ENCODE measurements at regions not wholly inside any gene's neighbourhood (a gene's known extent, or its start where the extent isn't known, plus 50 kb on each side); places are given as distances from the start of the nearest gene placed in this dataset.

DNA sequence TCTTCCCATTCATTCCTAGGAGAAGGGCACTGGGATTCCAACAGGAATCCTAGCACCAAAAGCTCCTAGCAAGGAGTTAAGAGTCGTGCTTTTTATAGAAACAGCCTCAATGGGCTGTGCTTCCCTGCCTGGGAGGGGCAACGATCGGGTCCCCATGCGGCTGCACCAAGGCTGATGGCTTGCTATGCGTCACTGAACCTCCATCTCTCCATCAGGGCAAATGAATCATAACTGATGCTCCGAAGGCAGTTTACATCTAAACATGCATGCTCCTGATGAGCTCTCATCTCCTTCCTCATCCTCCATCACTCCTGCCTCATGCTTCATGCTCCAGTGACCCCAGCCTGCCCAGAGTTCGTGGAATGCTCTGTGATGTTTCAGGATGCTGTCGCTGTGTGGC lies 270.5 kb downstream of the FOXL1 start:
- Mint-ChIP-seq H3K4me3 (no peak overlapping the region), H3K27ac (no peak overlapping the region), H3K36me3 (ENCODE audit: low read depth) (no peaks in the 10 kb centered on the region), H3K27me3 (ENCODE audit: low read depth, poor library complexity) (peaks cover 10% of the 10 kb centered on the region), H3K4me1 (peaks cover 27% of the 10 kb centered on the region), H3K9me3 (peaks cover 2% of the 10 kb centered on the region)
- no peak for DNase-seq
- TF ChIP-seq, protein P1, sequence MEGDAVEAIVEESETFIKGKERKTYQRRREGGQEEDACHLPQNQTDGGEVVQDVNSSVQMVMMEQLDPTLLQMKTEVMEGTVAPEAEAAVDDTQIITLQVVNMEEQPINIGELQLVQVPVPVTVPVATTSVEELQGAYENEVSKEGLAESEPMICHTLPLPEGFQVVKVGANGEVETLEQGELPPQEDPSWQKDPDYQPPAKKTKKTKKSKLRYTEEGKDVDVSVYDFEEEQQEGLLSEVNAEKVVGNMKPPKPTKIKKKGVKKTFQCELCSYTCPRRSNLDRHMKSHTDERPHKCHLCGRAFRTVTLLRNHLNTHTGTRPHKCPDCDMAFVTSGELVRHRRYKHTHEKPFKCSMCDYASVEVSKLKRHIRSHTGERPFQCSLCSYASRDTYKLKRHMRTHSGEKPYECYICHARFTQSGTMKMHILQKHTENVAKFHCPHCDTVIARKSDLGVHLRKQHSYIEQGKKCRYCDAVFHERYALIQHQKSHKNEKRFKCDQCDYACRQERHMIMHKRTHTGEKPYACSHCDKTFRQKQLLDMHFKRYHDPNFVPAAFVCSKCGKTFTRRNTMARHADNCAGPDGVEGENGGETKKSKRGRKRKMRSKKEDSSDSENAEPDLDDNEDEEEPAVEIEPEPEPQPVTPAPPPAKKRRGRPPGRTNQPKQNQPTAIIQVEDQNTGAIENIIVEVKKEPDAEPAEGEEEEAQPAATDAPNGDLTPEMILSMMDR (IDR thresholded peaks at IDR 0.05): no peak

DNA sequence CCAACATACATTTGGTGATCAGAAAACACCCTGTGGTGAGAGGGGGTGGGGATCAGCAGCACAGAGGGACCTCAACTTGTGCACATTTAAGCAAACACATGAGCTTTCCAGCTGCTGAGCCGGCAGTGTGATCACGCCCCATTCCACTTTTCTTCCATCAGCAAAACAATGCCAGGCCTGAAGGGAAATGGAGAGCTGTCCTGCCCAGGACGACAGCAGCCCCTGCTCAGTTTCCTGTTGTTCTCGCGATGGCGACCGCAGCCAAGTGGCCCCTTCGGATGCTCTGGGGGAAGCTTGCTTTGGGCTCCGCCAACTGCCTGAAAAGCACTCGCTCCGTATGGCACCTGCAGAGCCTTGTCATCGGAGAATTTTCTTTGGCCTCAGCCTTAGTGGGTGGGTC lies 272.3 kb downstream of the FOXL1 start:
- no peak for DNase-seq
- H3K4me3 Mint-ChIP-seq: no peak overlapping the region
- H3K4me1 Mint-ChIP-seq: peaks cover 29% of the 10 kb centered on the region
- TF ChIP-seq, protein P1 (IDR thresholded peaks at IDR 0.05): no peak
- H3K9me3 Mint-ChIP-seq: no peaks in the 10 kb centered on the region
- H3K36me3 Mint-ChIP-seq (ENCODE audit: low read depth): no peaks in the 10 kb centered on the region
- H3K27ac Mint-ChIP-seq: no peak overlapping the region
- H3K27me3 Mint-ChIP-seq (ENCODE audit: low read depth, poor library complexity): peaks cover 10% of the 10 kb centered on the region

DNA sequence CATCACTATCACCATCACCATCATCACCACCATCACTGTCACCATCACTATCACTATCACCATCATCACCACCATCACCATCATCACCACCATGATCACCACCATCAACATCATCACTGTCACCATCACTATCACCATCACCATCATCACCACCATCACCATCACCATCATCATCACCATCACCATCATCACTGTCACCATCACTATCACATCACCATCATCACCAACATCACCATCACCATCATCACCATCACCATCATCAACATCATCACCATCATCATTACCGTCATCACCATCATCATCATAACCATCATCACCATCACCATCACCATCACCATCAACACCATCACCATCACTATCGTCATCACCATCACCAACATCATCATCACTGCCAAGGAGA lies 273.8 kb downstream of the FOXL1 start:
- Mint-ChIP-seq H3K4me3 (no peak overlapping the region), H3K9me3 (no peaks in the 10 kb centered on the region), H3K27me3 (ENCODE audit: low read depth, poor library complexity) (peaks cover 8% of the 10 kb centered on the region), H3K4me1 (peaks cover 29% of the 10 kb centered on the region), H3K27ac (no peak overlapping the region), H3K36me3 (ENCODE audit: low read depth) (no peaks in the 10 kb centered on the region)
- no peak for DNase-seq
- TF ChIP-seq, protein P1 (IDR thresholded peaks at IDR 0.05): no peak

DNA sequence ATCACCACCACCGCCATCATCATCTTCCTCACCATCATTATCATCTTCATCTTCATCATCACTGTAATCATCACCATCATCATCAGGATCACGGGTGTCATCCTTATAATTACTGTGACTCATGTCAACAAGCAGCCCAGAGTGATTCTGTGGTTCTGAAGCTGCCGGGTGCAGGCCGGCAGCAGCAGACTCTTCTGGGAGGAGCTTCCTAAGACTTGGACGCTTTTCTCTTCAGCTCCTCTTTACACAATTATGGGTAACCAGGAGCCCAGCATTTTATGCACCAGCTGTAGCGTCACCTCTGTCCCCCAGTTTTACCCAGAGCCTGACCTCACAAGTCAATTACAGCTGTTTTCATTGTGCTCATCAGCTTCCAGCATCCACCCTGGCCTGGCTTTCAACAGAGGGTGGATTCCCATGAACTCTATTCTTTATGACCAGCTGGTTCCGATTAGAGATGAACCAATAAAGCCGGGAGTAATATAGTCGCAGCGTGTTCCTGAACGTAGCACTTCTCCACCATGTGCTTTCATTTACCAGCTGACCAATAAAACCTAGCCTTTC lies 275.8 kb downstream of the FOXL1 start:
- no peak overlapping the region for H3K27ac Mint-ChIP-seq
- TF ChIP-seq, protein P1 (IDR thresholded peaks at IDR 0.05): no peak
- DNase-seq: no peak
- peaks cover 3% of the 10 kb centered on the region for H3K27me3 Mint-ChIP-seq (ENCODE audit: low read depth, poor library complexity)
- H3K4me1 Mint-ChIP-seq: peaks cover 24% of the 10 kb centered on the region
- H3K4me3 Mint-ChIP-seq: no peak overlapping the region
- H3K36me3 Mint-ChIP-seq (ENCODE audit: low read depth): no peaks in the 10 kb centered on the region
- H3K9me3 Mint-ChIP-seq: no peaks in the 10 kb centered on the region

DNA sequence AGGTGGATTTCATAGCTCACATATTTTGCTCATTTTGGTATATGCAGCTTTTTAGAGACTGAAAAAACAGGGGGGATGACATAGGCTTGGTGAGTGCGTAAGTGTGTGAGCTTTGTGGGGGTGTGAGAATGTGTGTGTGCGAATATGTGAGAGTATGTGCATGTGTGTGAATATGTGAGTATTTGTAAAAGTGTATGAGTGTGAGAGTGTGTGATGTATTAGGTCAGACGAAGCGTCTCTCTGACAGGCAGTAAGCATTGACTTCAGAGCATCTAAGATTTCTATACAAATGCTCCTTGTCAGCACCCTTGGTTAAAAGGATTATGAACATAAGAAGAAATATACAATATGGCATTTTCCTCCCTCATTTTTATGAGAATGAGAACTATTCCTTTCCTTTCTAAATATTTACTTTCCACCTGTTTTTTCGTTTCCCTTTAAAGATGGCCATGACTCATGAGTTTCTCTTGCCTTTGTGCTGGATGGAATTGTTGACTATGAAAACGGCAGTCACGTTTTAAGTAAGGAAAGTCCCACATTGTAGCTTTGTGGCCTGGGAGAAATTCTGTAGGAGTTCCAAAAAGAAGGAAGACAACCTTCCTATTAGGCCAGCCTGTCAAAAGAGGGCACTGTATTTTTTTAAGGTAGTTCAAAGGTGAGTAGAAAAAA lies 276.4 kb downstream of the FOXL1 start:
- TF ChIP-seq, protein P1 (IDR thresholded peaks at IDR 0.05): no peak
- no peak overlapping the region for H3K4me3 Mint-ChIP-seq

More for the DNA sequence above, 276.4 kb downstream of the FOXL1 start:
- no peak overlapping the region for H3K27ac Mint-ChIP-seq
- DNase-seq: no peak
- H3K36me3 Mint-ChIP-seq (ENCODE audit: low read depth): no peaks in the 10 kb centered on the region
- H3K27me3 Mint-ChIP-seq (ENCODE audit: low read depth, poor library complexity): peaks cover 3% of the 10 kb centered on the region
- no peaks in the 10 kb centered on the region for H3K9me3 Mint-ChIP-seq
- peaks cover 28% of the 10 kb centered on the region for H3K4me1 Mint-ChIP-seq

Measured in nephron progenitor cell (in vitro differentiated cells).